ENCODE measurements at regions not wholly inside any gene's neighbourhood (a gene's known extent, or its start where the extent isn't known, plus 50 kb on each side); places are given as distances from the start of the nearest gene placed in this dataset.
"Not testable (repeated sequence)": the region's sequence is repeated elsewhere in the genome, so short reads cannot be mapped to it uniquely, and the experiment has no call there.

- no peak overlapping the region for H3K4me3 Mint-ChIP-seq
- H3K27ac Mint-ChIP-seq = no peak overlapping the region
- H3K4me1 Mint-ChIP-seq (ENCODE audit: low read depth) = no peaks in the 10 kb centered on the region
- no peaks in the 10 kb centered on the region for H3K9me3 Mint-ChIP-seq
- H3K27me3 Mint-ChIP-seq = no peaks in the 10 kb centered on the region
- H3K36me3 Mint-ChIP-seq (ENCODE audit: low read depth) = no peaks in the 10 kb centered on the region
Measured at GRCh38 chr5:63081402-63081801, 502.8 kb downstream of the LRRC70 start.

- H3K9me3 Mint-ChIP-seq = no peaks in the 10 kb centered on the region
- no peaks in the 10 kb centered on the region for H3K27me3 Mint-ChIP-seq
- H3K4me1 Mint-ChIP-seq (ENCODE audit: low read depth) = no peaks in the 10 kb centered on the region
- H3K27ac Mint-ChIP-seq = no peak overlapping the region
- H3K36me3 Mint-ChIP-seq (ENCODE audit: low read depth) = no peaks in the 10 kb centered on the region
- H3K4me3 Mint-ChIP-seq = no peak overlapping the region
Measured at GRCh38 chr5:63070001-63070400, 491.4 kb downstream of the LRRC70 start.

- Mint-ChIP-seq H3K9me3 (peaks cover 13% of the 10 kb centered on the region), H3K27ac (no peak overlapping the region)
Measured at GRCh38 chr5:63055421-63055820, 476.8 kb downstream of the LRRC70 start.

GRCh38 chr5:63053019-63053638 is 474.5 kb downstream of the LRRC70 start:
- peaks cover 13% of the 10 kb centered on the region for H3K9me3 Mint-ChIP-seq
- no peaks in the 10 kb centered on the region for H3K4me1 Mint-ChIP-seq (ENCODE audit: low read depth)
- H3K36me3 Mint-ChIP-seq (ENCODE audit: low read depth) = no peaks in the 10 kb centered on the region
- no peak overlapping the region for H3K27ac Mint-ChIP-seq
- no peak overlapping the region for H3K4me3 Mint-ChIP-seq
- no peaks in the 10 kb centered on the region for H3K27me3 Mint-ChIP-seq

More at GRCh38 chr5:63055421-63055820, 476.8 kb downstream of the LRRC70 start:
- Mint-ChIP-seq H3K4me3 (no peak overlapping the region), H3K4me1 (ENCODE audit: low read depth) (no peaks in the 10 kb centered on the region), H3K27me3 (no peaks in the 10 kb centered on the region), H3K36me3 (ENCODE audit: low read depth) (no peaks in the 10 kb centered on the region)

- Mint-ChIP-seq H3K4me3 (no peak overlapping the region), H3K9me3 (peaks cover 13% of the 10 kb centered on the region)
Measured at GRCh38 chr5:63050916-63051315, 472.3 kb downstream of the LRRC70 start.

GRCh38 chr5:63049935-63050334 is 471.3 kb downstream of the LRRC70 start:
- Mint-ChIP-seq H3K36me3 (ENCODE audit: low read depth) (no peaks in the 10 kb centered on the region), H3K4me1 (ENCODE audit: low read depth) (no peaks in the 10 kb centered on the region), H3K27ac (no peak overlapping the region), H3K27me3 (no peaks in the 10 kb centered on the region), H3K9me3 (peaks cover 5% of the 10 kb centered on the region), H3K4me3 (no peak overlapping the region)

More at GRCh38 chr5:63050916-63051315, 472.3 kb downstream of the LRRC70 start:
- Mint-ChIP-seq H3K36me3 (ENCODE audit: low read depth) (no peaks in the 10 kb centered on the region), H3K4me1 (ENCODE audit: low read depth) (no peaks in the 10 kb centered on the region), H3K27ac (no peak overlapping the region), H3K27me3 (no peaks in the 10 kb centered on the region)

- Mint-ChIP-seq H3K27me3 (no peaks in the 10 kb centered on the region), H3K4me3 (no peak overlapping the region), H3K36me3 (ENCODE audit: low read depth) (no peaks in the 10 kb centered on the region), H3K27ac (no peak overlapping the region), H3K4me1 (ENCODE audit: low read depth) (no peaks in the 10 kb centered on the region), H3K9me3 (no peaks in the 10 kb centered on the region)
Measured at GRCh38 chr5:63043792-63044191, 465.2 kb downstream of the LRRC70 start.

- no peaks in the 10 kb centered on the region for H3K4me1 Mint-ChIP-seq (ENCODE audit: low read depth)
- H3K27ac Mint-ChIP-seq = no peak overlapping the region
Measured at GRCh38 chr5:63032343-63032742, 453.7 kb downstream of the LRRC70 start.

GRCh38 chr5:63029891-63030290 is 451.3 kb downstream of the LRRC70 start:
- Mint-ChIP-seq H3K4me3 (no peak overlapping the region), H3K27me3 (no peaks in the 10 kb centered on the region), H3K4me1 (ENCODE audit: low read depth) (no peaks in the 10 kb centered on the region), H3K36me3 (ENCODE audit: low read depth) (no peaks in the 10 kb centered on the region), H3K27ac (no peak overlapping the region), H3K9me3 (peaks cover 26% of the 10 kb centered on the region)

More at GRCh38 chr5:63032343-63032742, 453.7 kb downstream of the LRRC70 start:
- Mint-ChIP-seq H3K4me3 (no peak overlapping the region), H3K36me3 (ENCODE audit: low read depth) (no peaks in the 10 kb centered on the region), H3K27me3 (no peaks in the 10 kb centered on the region), H3K9me3 (peaks cover 29% of the 10 kb centered on the region)

GRCh38 chr5:63025679-63026078 is 447.1 kb downstream of the LRRC70 start:
- Mint-ChIP-seq H3K4me3 (no peak overlapping the region), H3K4me1 (ENCODE audit: low read depth) (no peaks in the 10 kb centered on the region), H3K27me3 (no peaks in the 10 kb centered on the region), H3K36me3 (ENCODE audit: low read depth) (no peaks in the 10 kb centered on the region), H3K27ac (no peak overlapping the region), H3K9me3 (no peaks in the 10 kb centered on the region)

GRCh38 chr5:63022403-63022802 is 443.8 kb downstream of the LRRC70 start:
- H3K4me1 Mint-ChIP-seq (ENCODE audit: low read depth) = no peaks in the 10 kb centered on the region
- no peak overlapping the region for H3K4me3 Mint-ChIP-seq
- H3K27me3 Mint-ChIP-seq = no peaks in the 10 kb centered on the region
- H3K36me3 Mint-ChIP-seq (ENCODE audit: low read depth) = no peaks in the 10 kb centered on the region
- H3K9me3 Mint-ChIP-seq = peaks cover 4% of the 10 kb centered on the region
- no peak overlapping the region for H3K27ac Mint-ChIP-seq

- Mint-ChIP-seq H3K27me3 (no peaks in the 10 kb centered on the region), H3K27ac (no peak overlapping the region), H3K4me3 (no peak overlapping the region), H3K36me3 (ENCODE audit: low read depth) (no peaks in the 10 kb centered on the region), H3K4me1 (ENCODE audit: low read depth) (no peaks in the 10 kb centered on the region), H3K9me3 (peaks cover 19% of the 10 kb centered on the region)
Measured at GRCh38 chr5:63011158-63011557, 432.5 kb downstream of the LRRC70 start.

- H3K27me3 Mint-ChIP-seq = no peaks in the 10 kb centered on the region
- H3K9me3 Mint-ChIP-seq = peaks cover 19% of the 10 kb centered on the region
- no peaks in the 10 kb centered on the region for H3K36me3 Mint-ChIP-seq (ENCODE audit: low read depth)
- no peak overlapping the region for H3K27ac Mint-ChIP-seq
- no peaks in the 10 kb centered on the region for H3K4me1 Mint-ChIP-seq (ENCODE audit: low read depth)
- no peak overlapping the region for H3K4me3 Mint-ChIP-seq
Measured at GRCh38 chr5:63008195-63008594, 429.6 kb downstream of the LRRC70 start.

- not testable (repeated sequence) for H3K36me3 Mint-ChIP-seq (ENCODE audit: low read depth); H3K4me3 Mint-ChIP-seq; H3K27me3 Mint-ChIP-seq; H3K27ac Mint-ChIP-seq; H3K4me1 Mint-ChIP-seq (ENCODE audit: low read depth)
- H3K9me3 Mint-ChIP-seq = peaks cover 25% of the 10 kb centered on the region
Measured at GRCh38 chr5:62994842-62995241, 416.2 kb downstream of the LRRC70 start.

- no peaks in the 10 kb centered on the region for H3K27me3 Mint-ChIP-seq
- H3K36me3 Mint-ChIP-seq (ENCODE audit: low read depth) = no peaks in the 10 kb centered on the region
- H3K9me3 Mint-ChIP-seq = peaks cover 14% of the 10 kb centered on the region
- no peak overlapping the region for H3K27ac Mint-ChIP-seq
- H3K4me1 Mint-ChIP-seq (ENCODE audit: low read depth) = no peaks in the 10 kb centered on the region
- no peak overlapping the region for H3K4me3 Mint-ChIP-seq
Measured at GRCh38 chr5:62985749-62986148, 407.1 kb downstream of the LRRC70 start.

GRCh38 chr5:62982348-62982747 is 403.7 kb downstream of the LRRC70 start:
- no peak overlapping the region for H3K4me3 Mint-ChIP-seq
- no peak overlapping the region for H3K27ac Mint-ChIP-seq
- H3K9me3 Mint-ChIP-seq = peaks cover 10% of the 10 kb centered on the region
- no peaks in the 10 kb centered on the region for H3K27me3 Mint-ChIP-seq
- no peaks in the 10 kb centered on the region for H3K4me1 Mint-ChIP-seq (ENCODE audit: low read depth)
- H3K36me3 Mint-ChIP-seq (ENCODE audit: low read depth) = no peaks in the 10 kb centered on the region
